ENCODE measurements at regions not wholly inside any gene's neighbourhood (a gene's known extent, or its start where the extent isn't known, plus 50 kb on each side); places are given as distances from the start of the nearest gene placed in this dataset.

GRCh38 chr13:111029957-111030609 is 85.0 kb upstream of the ARHGEF7 start:
- H3K4me3 Mint-ChIP-seq: no peak overlapping the region
- no peak overlapping the region for H3K27ac Mint-ChIP-seq
- no peaks in the 10 kb centered on the region for H3K36me3 Mint-ChIP-seq (ENCODE audit: low read depth)
- peaks cover 36% of the 10 kb centered on the region for H3K27me3 Mint-ChIP-seq
- peaks cover 4% of the 10 kb centered on the region for H3K4me1 Mint-ChIP-seq (ENCODE audit: low read depth)
- no peak for DNase-seq
- no peaks in the 10 kb centered on the region for H3K9me3 Mint-ChIP-seq

- H3K36me3 Mint-ChIP-seq (ENCODE audit: low read depth): no peaks in the 10 kb centered on the region
- H3K4me1 Mint-ChIP-seq (ENCODE audit: low read depth): peaks cover 7% of the 10 kb centered on the region
- H3K4me3 Mint-ChIP-seq: no peak overlapping the region
- no peak for DNase-seq
- no peak overlapping the region for H3K27ac Mint-ChIP-seq
- H3K27me3 Mint-ChIP-seq: peaks cover 53% of the 10 kb centered on the region
- H3K9me3 Mint-ChIP-seq: no peaks in the 10 kb centered on the region
These were observed 87.4 kb upstream of the ARHGEF7 start for GRCh38 chr13:111027458-111028439.

GRCh38 chr13:111025310-111025709 is 89.8 kb upstream of the ARHGEF7 start:
- Mint-ChIP-seq H3K27me3 (peaks cover 52% of the 10 kb centered on the region), H3K27ac (no peak overlapping the region), H3K9me3 (peaks cover 13% of the 10 kb centered on the region)

GRCh38 chr13:111022886-111023285 is 92.2 kb upstream of the ARHGEF7 start:
- Mint-ChIP-seq H3K4me1 (ENCODE audit: low read depth) (peaks cover 4% of the 10 kb centered on the region), H3K4me3 (no peak overlapping the region), H3K36me3 (ENCODE audit: low read depth) (no peaks in the 10 kb centered on the region), H3K9me3 (peaks cover 13% of the 10 kb centered on the region), H3K27ac (no peak overlapping the region), H3K27me3 (peaks cover 37% of the 10 kb centered on the region)
- DNase-seq: no peak

More at GRCh38 chr13:111025310-111025709, 89.8 kb upstream of the ARHGEF7 start:
- Mint-ChIP-seq H3K4me1 (ENCODE audit: low read depth) (peaks cover 7% of the 10 kb centered on the region), H3K4me3 (no peak overlapping the region), H3K36me3 (ENCODE audit: low read depth) (no peaks in the 10 kb centered on the region)
- no peak for DNase-seq

GRCh38 chr13:111022241-111022640 is 92.9 kb upstream of the ARHGEF7 start:
- Mint-ChIP-seq H3K4me3 (no peak overlapping the region), H3K27ac (no peak overlapping the region), H3K27me3 (peaks cover 33% of the 10 kb centered on the region), H3K36me3 (ENCODE audit: low read depth) (no peaks in the 10 kb centered on the region), H3K9me3 (peaks cover 13% of the 10 kb centered on the region), H3K4me1 (ENCODE audit: low read depth) (peaks cover 3% of the 10 kb centered on the region)
- DNase-seq: no peak

- peaks cover 35% of the 10 kb centered on the region for H3K27me3 Mint-ChIP-seq
- no peaks in the 10 kb centered on the region for H3K36me3 Mint-ChIP-seq (ENCODE audit: low read depth)
- H3K9me3 Mint-ChIP-seq: peaks cover 13% of the 10 kb centered on the region
- DNase-seq: no peak
- peaks cover 3% of the 10 kb centered on the region for H3K4me1 Mint-ChIP-seq (ENCODE audit: low read depth)
- no peak overlapping the region for H3K4me3 Mint-ChIP-seq
- H3K27ac Mint-ChIP-seq: no peak overlapping the region
These were observed 93.8 kb upstream of the ARHGEF7 start for GRCh38 chr13:111021270-111021669.

GRCh38 chr13:111020546-111020945 is 94.6 kb upstream of the ARHGEF7 start:
- DNase-seq: no peak
- H3K27me3 Mint-ChIP-seq: peaks cover 35% of the 10 kb centered on the region

GRCh38 chr13:111020021-111020420 is 95.1 kb upstream of the ARHGEF7 start:
- H3K9me3 Mint-ChIP-seq: peaks cover 13% of the 10 kb centered on the region
- peaks cover 3% of the 10 kb centered on the region for H3K4me1 Mint-ChIP-seq (ENCODE audit: low read depth)
- no peak overlapping the region for H3K27ac Mint-ChIP-seq
- H3K36me3 Mint-ChIP-seq (ENCODE audit: low read depth): no peaks in the 10 kb centered on the region
- peaks cover 33% of the 10 kb centered on the region for H3K27me3 Mint-ChIP-seq
- H3K4me3 Mint-ChIP-seq: no peak overlapping the region
- no peak for DNase-seq

More at GRCh38 chr13:111020546-111020945, 94.6 kb upstream of the ARHGEF7 start:
- no peak overlapping the region for H3K27ac Mint-ChIP-seq
- no peaks in the 10 kb centered on the region for H3K36me3 Mint-ChIP-seq (ENCODE audit: low read depth)
- no peak overlapping the region for H3K4me3 Mint-ChIP-seq
- peaks cover 3% of the 10 kb centered on the region for H3K4me1 Mint-ChIP-seq (ENCODE audit: low read depth)
- H3K9me3 Mint-ChIP-seq: peaks cover 13% of the 10 kb centered on the region

- H3K27ac Mint-ChIP-seq: no peak overlapping the region
- H3K4me1 Mint-ChIP-seq (ENCODE audit: low read depth): no peaks in the 10 kb centered on the region
- no peak for DNase-seq
- peaks cover 14% of the 10 kb centered on the region for H3K27me3 Mint-ChIP-seq
- no peaks in the 10 kb centered on the region for H3K36me3 Mint-ChIP-seq (ENCODE audit: low read depth)
- no peak overlapping the region for H3K4me3 Mint-ChIP-seq
- H3K9me3 Mint-ChIP-seq: peaks cover 13% of the 10 kb centered on the region
These were observed 97.2 kb upstream of the ARHGEF7 start for GRCh38 chr13:111017755-111018459.

- no peaks in the 10 kb centered on the region for H3K36me3 Mint-ChIP-seq (ENCODE audit: low read depth)
- no peak overlapping the region for H3K27ac Mint-ChIP-seq
- H3K4me1 Mint-ChIP-seq (ENCODE audit: low read depth): peaks cover 1% of the 10 kb centered on the region
- peaks cover 22% of the 10 kb centered on the region for H3K27me3 Mint-ChIP-seq
- H3K4me3 Mint-ChIP-seq: no peak overlapping the region
- H3K9me3 Mint-ChIP-seq: no peaks in the 10 kb centered on the region
- DNase-seq: no peak
These were observed 98.3 kb upstream of the ANKRD10 start for GRCh38 chr13:111013196-111013595.

GRCh38 chr13:111011899-111012298 is 97.0 kb upstream of the ANKRD10 start:
- Mint-ChIP-seq H3K27ac (no peak overlapping the region), H3K9me3 (no peaks in the 10 kb centered on the region), H3K27me3 (peaks cover 18% of the 10 kb centered on the region), H3K4me3 (no peak overlapping the region), H3K4me1 (ENCODE audit: low read depth) (peaks cover 1% of the 10 kb centered on the region), H3K36me3 (ENCODE audit: low read depth) (no peaks in the 10 kb centered on the region)
- no peak for DNase-seq

GRCh38 chr13:111008351-111008750 is 93.5 kb upstream of the ANKRD10 start:
- Mint-ChIP-seq H3K9me3 (no peaks in the 10 kb centered on the region), H3K27me3 (peaks cover 25% of the 10 kb centered on the region), H3K4me3 (no peak overlapping the region), H3K4me1 (ENCODE audit: low read depth) (peaks cover 1% of the 10 kb centered on the region), H3K36me3 (ENCODE audit: low read depth) (no peaks in the 10 kb centered on the region), H3K27ac (no peak overlapping the region)
- DNase-seq: no peak

GRCh38 chr13:111007209-111007608 is 92.3 kb upstream of the ANKRD10 start:
- no peaks in the 10 kb centered on the region for H3K36me3 Mint-ChIP-seq (ENCODE audit: low read depth)
- peaks cover 1% of the 10 kb centered on the region for H3K4me1 Mint-ChIP-seq (ENCODE audit: low read depth)
- no peak overlapping the region for H3K4me3 Mint-ChIP-seq
- H3K9me3 Mint-ChIP-seq: no peaks in the 10 kb centered on the region
- peaks cover 25% of the 10 kb centered on the region for H3K27me3 Mint-ChIP-seq
- H3K27ac Mint-ChIP-seq: no peak overlapping the region
- DNase-seq: no peak

GRCh38 chr13:111006506-111007031 is 91.7 kb upstream of the ANKRD10 start:
- Mint-ChIP-seq H3K4me3 (no peak overlapping the region), H3K36me3 (ENCODE audit: low read depth) (no peaks in the 10 kb centered on the region), H3K9me3 (no peaks in the 10 kb centered on the region), H3K4me1 (ENCODE audit: low read depth) (no peaks in the 10 kb centered on the region), H3K27me3 (peaks cover 25% of the 10 kb centered on the region), H3K27ac (no peak overlapping the region)
- no peak for DNase-seq

Data from activated T-cell treated with anti-CD3 and anti-CD28 coated beads, Interleukin-2, amount 50 U/mL, for 24 hours (primary cell).